Panc1 (cell line): ENCODE measurements at regions not wholly inside any gene's neighbourhood (a gene's known extent, or its start where the extent isn't known, plus 50 kb on each side); places are given as distances from the start of the nearest gene placed in this dataset.

ENCODE experiments used
- POLR2AphosphoS5 ChIP-seq: IDR thresholded peaks from 2 replicates; pipeline ENCODE4 v1.6.1; 2012; ENCODE audit warnings: mild to moderate bottlenecking, low read depth, low read length, moderate library complexity
- SIN3A ChIP-seq: IDR thresholded peaks from 2 replicates; pipeline ENCODE4 v1.6.1; 2012; ENCODE audit warnings: low read depth, mild to moderate bottlenecking, low read length, moderate library complexity, borderline replicate concordance; ENCODE audit not compliant: insufficient read depth
- TCF7L2 ChIP-seq: IDR thresholded peaks from 2 replicates; pipeline ENCODE4 v1.6.1; 2011; ENCODE audit warnings: mild to moderate bottlenecking, low read depth, low read length, inconsistent platforms
- TF ChIP-seq, protein P1 (sequence below): fragments of 450-650 bp; IDR thresholded peaks from 2 replicates; pipeline ENCODE4 v1.5.1; 2017; ENCODE audit warnings: mild to moderate bottlenecking
- TF ChIP-seq, protein P2 (sequence below), 2 experiments: IDR thresholded peaks; 2 replicates each; pipeline ENCODE4 v1.6.1; 2011 to 2012; ENCODE audit warnings: low read depth in 2 of 2, control low read depth in 1 of 2, low read length in 1 of 2, mild to moderate bottlenecking in 1 of 2, moderate library complexity in 1 of 2; ENCODE audit not compliant: insufficient read depth in 1 of 2

DNA sequence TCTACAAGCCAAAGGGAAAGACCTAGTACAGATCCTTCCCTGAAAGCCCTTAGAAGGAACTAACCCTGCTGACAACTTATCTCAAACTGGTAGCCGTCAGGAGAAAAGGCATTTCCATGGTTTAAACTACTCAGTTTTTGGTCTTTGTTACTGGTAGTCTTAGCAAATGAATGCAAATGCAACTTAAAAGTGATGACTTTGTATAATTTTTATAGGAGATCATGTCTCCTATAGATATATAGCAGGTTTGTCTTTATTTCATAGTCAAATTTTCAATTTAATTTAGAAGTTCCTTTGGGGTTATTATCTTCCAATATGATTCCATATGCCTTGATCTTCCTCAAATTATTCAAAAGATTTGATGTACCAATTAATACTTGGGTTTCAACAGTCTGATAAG, 1173.0 kb upstream of the CNTN5 start:
- TF ChIP-seq SIN3A (no peak), POLR2AphosphoS5 (no peak), TCF7L2 (no peak)
- TF ChIP-seq, protein P1, sequence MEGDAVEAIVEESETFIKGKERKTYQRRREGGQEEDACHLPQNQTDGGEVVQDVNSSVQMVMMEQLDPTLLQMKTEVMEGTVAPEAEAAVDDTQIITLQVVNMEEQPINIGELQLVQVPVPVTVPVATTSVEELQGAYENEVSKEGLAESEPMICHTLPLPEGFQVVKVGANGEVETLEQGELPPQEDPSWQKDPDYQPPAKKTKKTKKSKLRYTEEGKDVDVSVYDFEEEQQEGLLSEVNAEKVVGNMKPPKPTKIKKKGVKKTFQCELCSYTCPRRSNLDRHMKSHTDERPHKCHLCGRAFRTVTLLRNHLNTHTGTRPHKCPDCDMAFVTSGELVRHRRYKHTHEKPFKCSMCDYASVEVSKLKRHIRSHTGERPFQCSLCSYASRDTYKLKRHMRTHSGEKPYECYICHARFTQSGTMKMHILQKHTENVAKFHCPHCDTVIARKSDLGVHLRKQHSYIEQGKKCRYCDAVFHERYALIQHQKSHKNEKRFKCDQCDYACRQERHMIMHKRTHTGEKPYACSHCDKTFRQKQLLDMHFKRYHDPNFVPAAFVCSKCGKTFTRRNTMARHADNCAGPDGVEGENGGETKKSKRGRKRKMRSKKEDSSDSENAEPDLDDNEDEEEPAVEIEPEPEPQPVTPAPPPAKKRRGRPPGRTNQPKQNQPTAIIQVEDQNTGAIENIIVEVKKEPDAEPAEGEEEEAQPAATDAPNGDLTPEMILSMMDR, result no peak
- TF ChIP-seq, protein P2, sequence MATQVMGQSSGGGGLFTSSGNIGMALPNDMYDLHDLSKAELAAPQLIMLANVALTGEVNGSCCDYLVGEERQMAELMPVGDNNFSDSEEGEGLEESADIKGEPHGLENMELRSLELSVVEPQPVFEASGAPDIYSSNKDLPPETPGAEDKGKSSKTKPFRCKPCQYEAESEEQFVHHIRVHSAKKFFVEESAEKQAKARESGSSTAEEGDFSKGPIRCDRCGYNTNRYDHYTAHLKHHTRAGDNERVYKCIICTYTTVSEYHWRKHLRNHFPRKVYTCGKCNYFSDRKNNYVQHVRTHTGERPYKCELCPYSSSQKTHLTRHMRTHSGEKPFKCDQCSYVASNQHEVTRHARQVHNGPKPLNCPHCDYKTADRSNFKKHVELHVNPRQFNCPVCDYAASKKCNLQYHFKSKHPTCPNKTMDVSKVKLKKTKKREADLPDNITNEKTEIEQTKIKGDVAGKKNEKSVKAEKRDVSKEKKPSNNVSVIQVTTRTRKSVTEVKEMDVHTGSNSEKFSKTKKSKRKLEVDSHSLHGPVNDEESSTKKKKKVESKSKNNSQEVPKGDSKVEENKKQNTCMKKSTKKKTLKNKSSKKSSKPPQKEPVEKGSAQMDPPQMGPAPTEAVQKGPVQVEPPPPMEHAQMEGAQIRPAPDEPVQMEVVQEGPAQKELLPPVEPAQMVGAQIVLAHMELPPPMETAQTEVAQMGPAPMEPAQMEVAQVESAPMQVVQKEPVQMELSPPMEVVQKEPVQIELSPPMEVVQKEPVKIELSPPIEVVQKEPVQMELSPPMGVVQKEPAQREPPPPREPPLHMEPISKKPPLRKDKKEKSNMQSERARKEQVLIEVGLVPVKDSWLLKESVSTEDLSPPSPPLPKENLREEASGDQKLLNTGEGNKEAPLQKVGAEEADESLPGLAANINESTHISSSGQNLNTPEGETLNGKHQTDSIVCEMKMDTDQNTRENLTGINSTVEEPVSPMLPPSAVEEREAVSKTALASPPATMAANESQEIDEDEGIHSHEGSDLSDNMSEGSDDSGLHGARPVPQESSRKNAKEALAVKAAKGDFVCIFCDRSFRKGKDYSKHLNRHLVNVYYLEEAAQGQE (IDR thresholded peaks at IDR 0.05; ENCODE audit: insufficient read depth in 1 of 2, low read depth in 2 of 2, low read length in 1 of 2), result no peak
